Sigmoid colon (tissue), 6 donors: ENCODE measurements at regions not wholly inside any gene's neighbourhood (a gene's known extent, or its start where the extent isn't known, plus 50 kb on each side); places are given as distances from the start of the nearest gene placed in this dataset.
A peak's percentile ranks its signal among the peaks of the same experiment; 100 is the strongest.

Source experiments
- DNase-seq: peaks from one replicate; pipeline ENCODE4 v3.0.0-alpha.2; 2019
- H3K27ac ChIP-seq, 4 donors: fragments of 200-600 bp; sonication (generic); one replicate each; pipeline ENCODE4 v1.5.1; 2016 to 2019; ENCODE audit warnings: mild to moderate bottlenecking in 1 of 4
- H3K27me3 ChIP-seq, 3 donors: fragments of 200-600 bp; sonication (generic); one replicate each; pipeline ENCODE4 v1.5.1; 2019; ENCODE audit warnings: mild to moderate bottlenecking in 1 of 3
- H3K36me3 ChIP-seq, 4 donors: fragments of 200-600 bp; sonication (generic); one replicate each; pipeline ENCODE4 v1.5.1; 2016 to 2019
- H3K4me1 ChIP-seq, 4 donors: fragments of 200-600 bp; sonication (generic); one replicate each; pipeline ENCODE4 v1.5.1; 2017 to 2019
- H3K4me3 ChIP-seq, 4 donors: fragments of 200-600 bp; sonication (generic); one replicate each; pipeline ENCODE4 v1.5.1; 2017 to 2019; ENCODE audit warnings: mild to moderate bottlenecking in 2 of 4, moderate library complexity in 1 of 4
- H3K9me3 ChIP-seq, 4 donors: fragments of 200-600 bp in 3 of 4; sonication (generic) in 3 of 4; one replicate each; pipeline versions ENCODE4 v1.5.1 to v1.6.1; 2013 to 2019
- CTCF ChIP-seq, 4 experiments: fragments of 450-650 bp in 3 of 4; fragments of 200-600 bp in 1 of 4; IDR thresholded peaks; one replicate each; pipeline ENCODE4 v1.5.1; 2016 to 2019; ENCODE audit warnings: antibody characterized with exemption in 4 of 4, mild to moderate bottlenecking in 3 of 4, moderate library complexity in 2 of 4
- EP300 ChIP-seq, 4 donors: sonication (generic); formaldehyde crosslinking; IDR thresholded peaks; one replicate each; pipeline ENCODE4 v1.6.1; 2017; ENCODE audit warnings: antibody characterized with exemption in 4 of 4
- POLR2A ChIP-seq, 2 donors: fragments of 450-650 bp; IDR thresholded peaks; one replicate each; pipeline ENCODE4 v1.6.1; 2016; ENCODE audit warnings: antibody characterized with exemption in 2 of 2, mild to moderate bottlenecking in 2 of 2, moderate library complexity in 2 of 2
- POLR2AphosphoS5 ChIP-seq, 4 donors: sonication (generic); formaldehyde crosslinking; IDR thresholded peaks; one replicate each; pipeline ENCODE4 v1.6.1; 2017; ENCODE audit warnings: antibody characterized with exemption in 4 of 4
- WGBS, 2 donors: extraction: QIAGEN DNeasy Blood & Tissue Kit; methylation state at CpG; one replicate each; pipeline ENCODE4 v1.1.7; 2013; 5-methylcytosine and 5-hydroxymethylcytosine counted together
- intact Hi-C: fragments of 100-400 bp; cut with DNase I; formaldehyde crosslinking; loops from one replicate; pipeline ENCODE4 v1.15.1; 2023
- donor health status: healthy with polysubstance abuse.
- donor health status: healthy.

- TF ChIP-seq POLR2A (IDR thresholded peaks at IDR 0.05) (no peak), EP300 (IDR thresholded peaks at IDR 0.05) (no peak), CTCF (IDR thresholded peaks at IDR 0.05) (no peak), POLR2AphosphoS5 (IDR thresholded peaks at IDR 0.05) (no peak)
- no peak for DNase-seq
Observed at GRCh38 chr16:52209227-52209626, 337.7 kb downstream of the TOX3 start.

GRCh38 chr16:52203096-52203495 lies 343.8 kb downstream of the TOX3 start:
- no peak overlapping the region for H3K4me3 ChIP-seq
- no peaks in the 10 kb centered on the region for H3K9me3 ChIP-seq
- H3K4me1 ChIP-seq = no peaks in the 10 kb centered on the region
- intact Hi-C loops = no loop called here
- H3K27me3 ChIP-seq = no peaks in the 10 kb centered on the region
- H3K36me3 ChIP-seq = no peaks in the 10 kb centered on the region
- TF ChIP-seq POLR2AphosphoS5 (IDR thresholded peaks at IDR 0.05) = no peak
- no peak for TF ChIP-seq POLR2A (IDR thresholded peaks at IDR 0.05)
- TF ChIP-seq EP300 (IDR thresholded peaks at IDR 0.05) = no peak
- no peak for TF ChIP-seq CTCF (IDR thresholded peaks at IDR 0.05)
- DNase-seq = no peak
- no peak overlapping the region for H3K27ac ChIP-seq

More at GRCh38 chr16:52209227-52209626, 337.7 kb downstream of the TOX3 start:
- no peaks in the 10 kb centered on the region for H3K9me3 ChIP-seq
- no peak overlapping the region for H3K4me3 ChIP-seq
- H3K27ac ChIP-seq = no peak overlapping the region
- H3K36me3 ChIP-seq = no peaks in the 10 kb centered on the region
- H3K27me3 ChIP-seq = no peaks in the 10 kb centered on the region
- H3K4me1 ChIP-seq = no peaks in the 10 kb centered on the region
- intact Hi-C loops = no loop called here

GRCh38 chr16:52193441-52193840 lies 353.5 kb downstream of the TOX3 start:
- H3K27ac ChIP-seq = no peak overlapping the region
- H3K36me3 ChIP-seq = no peaks in the 10 kb centered on the region
- H3K27me3 ChIP-seq = no peaks in the 10 kb centered on the region
- no peak overlapping the region for H3K4me3 ChIP-seq
- no peak for DNase-seq
- intact Hi-C loops = no loop called here
- no peaks in the 10 kb centered on the region for H3K4me1 ChIP-seq
- WGBS, 2 donors = 27 to 75% methylated on average over 2 of the region's 2 CpGs
- H3K9me3 ChIP-seq = no peaks in the 10 kb centered on the region
- TF ChIP-seq POLR2AphosphoS5 (IDR thresholded peaks at IDR 0.05) = no peak
- TF ChIP-seq CTCF (IDR thresholded peaks at IDR 0.05) = no peak
- TF ChIP-seq EP300 (IDR thresholded peaks at IDR 0.05) = no peak
- no peak for TF ChIP-seq POLR2A (IDR thresholded peaks at IDR 0.05)

- H3K4me1 ChIP-seq = no peaks in the 10 kb centered on the region
- no peaks in the 10 kb centered on the region for H3K36me3 ChIP-seq
- no peak overlapping the region for H3K4me3 ChIP-seq
- TF ChIP-seq CTCF (IDR thresholded peaks at IDR 0.05) (peak; percentile 68 to 91 (median 88)), POLR2AphosphoS5 (IDR thresholded peaks at IDR 0.05) (no peak)
- no peaks in the 10 kb centered on the region for H3K9me3 ChIP-seq
- intact Hi-C loops = loop anchor here (1.0 to 2.0 kb wide), 2 partner anchors 721 to 831 kb away; no protein-coding TSS in a partner anchor
- DNase-seq = peak; percentile 70
- no peak overlapping the region for H3K27ac ChIP-seq
- H3K27me3 ChIP-seq = no peaks in the 10 kb centered on the region
- 43 to 51% methylated on average over 7 of the region's 7 CpGs for WGBS, 2 donors
Observed at GRCh38 chr16:52191531-52192134, 355.3 kb downstream of the TOX3 start.

- H3K4me3 ChIP-seq = no peak overlapping the region
- no peaks in the 10 kb centered on the region for H3K36me3 ChIP-seq
- intact Hi-C loops = no loop called here
- H3K27me3 ChIP-seq = no peaks in the 10 kb centered on the region
- H3K9me3 ChIP-seq = no peaks in the 10 kb centered on the region
- DNase-seq = no peak
- whole genome bisulfite sequencing, 2 donors = 77 to 87% methylated on average over 3 of the region's 3 CpGs
- no peaks in the 10 kb centered on the region for H3K4me1 ChIP-seq
- H3K27ac ChIP-seq = no peak overlapping the region
- TF ChIP-seq CTCF (IDR thresholded peaks at IDR 0.05) = no peak
- TF ChIP-seq POLR2AphosphoS5 (IDR thresholded peaks at IDR 0.05) = no peak
- no peak for TF ChIP-seq POLR2A (IDR thresholded peaks at IDR 0.05)
- no peak for TF ChIP-seq EP300 (IDR thresholded peaks at IDR 0.05)
Observed at GRCh38 chr16:52184336-52184735, 362.6 kb downstream of the TOX3 start.
